ENCODE measurements at regions not wholly inside any gene's neighbourhood (a gene's known extent, or its start where the extent isn't known, plus 50 kb on each side); places are given as distances from the start of the nearest gene placed in this dataset.

- TF ChIP-seq ZBTB10 (tag by site-specific recombination; IDR thresholded peaks at IDR 0.05) (no peak), ZNF549 (tag by site-specific recombination; IDR thresholded peaks at IDR 0.05) (no peak), ZNF510 (tag by site-specific recombination; IDR thresholded peaks at IDR 0.05; ENCODE audit: insufficient replicate concordance) (no peak), ZNF518A (tag by site-specific recombination; conservative IDR thresholded peaks at IDR 0.05; ENCODE audit: low read depth) (peak; percentile 59; the same call in 1 of the 2 replicates), ZNF174 (tag by site-specific recombination; IDR thresholded peaks at IDR 0.05) (no peak), ZNF394 (tag by site-specific recombination; IDR thresholded peaks at IDR 0.05; ENCODE audit: borderline replicate concordance) (peak; percentile 62; the same call in 1 of the 2 replicates), ZSCAN4 (tag by site-specific recombination; IDR thresholded peaks at IDR 0.05) (no peak), ZNF121 (tag by site-specific recombination; IDR thresholded peaks at IDR 0.05) (no peak), ZNF76 (tag by site-specific recombination; IDR thresholded peaks at IDR 0.05; ENCODE audit: borderline replicate concordance, low read depth) (no peak), ZNF768 (tag by site-specific recombination; IDR thresholded peaks at IDR 0.05) (no peak), ZNF426 (tag by site-specific recombination; IDR thresholded peaks at IDR 0.05) (peak; percentile 52), ZNF274 (IDR thresholded peaks at IDR 0.05; ENCODE audit: low read length) (no peak), ZNF274 (tag by site-specific recombination; IDR thresholded peaks at IDR 0.05; ENCODE audit: borderline replicate concordance) (no peak), ZNF555 (tag by site-specific recombination; conservative IDR thresholded peaks at IDR 0.05) (peak; percentile 38), ZNF830 (tag by site-specific recombination; IDR thresholded peaks at IDR 0.05; ENCODE audit: low read depth) (no peak), ZNF140 (tag by site-specific recombination; IDR thresholded peaks at IDR 0.05) (peak; percentile 30; the same call in 1 of the 2 replicates), ZNF777 (tag by site-specific recombination; IDR thresholded peaks at IDR 0.05; ENCODE audit: borderline replicate concordance) (no peak), KLF8 (tag by site-specific recombination; IDR thresholded peaks at IDR 0.05) (no peak), ZNF449 (tag by site-specific recombination; IDR thresholded peaks at IDR 0.05) (no peak), ZNF677 (tag by site-specific recombination; IDR thresholded peaks at IDR 0.05) (no peak), ZNF26 (tag by site-specific recombination; IDR thresholded peaks at IDR 0.05) (no peak)
Measured at GRCh38 chr4:166229799-166230198, 356.8 kb downstream of the TLL1 start (continued).
